Cardiac muscle cell (in vitro differentiated cells and primary cell): ENCODE measurements at regions not wholly inside any gene's neighbourhood (a gene's known extent, or its start where the extent isn't known, plus 50 kb on each side); places are given as distances from the start of the nearest gene placed in this dataset.

Experiments used
- DNase-seq, 2 donors: peaks; one replicate each; pipeline versions ENCODE4 v3.0.0 to v3.0.0-alpha.2; 2010 to 2017; ENCODE audit warnings: low read depth in 1 of 2, low spot score in 1 of 2
- H3K27ac ChIP-seq: fragments of 200-600 bp; sonication (generic); 2 replicates; pipeline ENCODE4 v1.5.1; 2016
- H3K27me3 ChIP-seq: fragments of 200-600 bp; sonication (generic); 2 replicates; pipeline ENCODE4 v1.6.0; 2016; ENCODE audit warnings: control low read depth
- H3K36me3 ChIP-seq: fragments of 200-600 bp; sonication (generic); 2 replicates; pipeline ENCODE4 v1.5.1; 2016; ENCODE audit warnings: control low read depth
- H3K4me1 ChIP-seq: fragments of 200-600 bp; sonication (generic); 2 replicates; pipeline ENCODE4 v1.8.1; 2017; ENCODE audit warnings: low read depth, mild to moderate bottlenecking, mixed run types
- H3K4me3 ChIP-seq: fragments of 200-600 bp; sonication (generic); 2 replicates; pipeline ENCODE4 v1.5.1; 2016; ENCODE audit warnings: mild to moderate bottlenecking
- H3K9me3 ChIP-seq: fragments of 200-600 bp; sonication (generic); 2 replicates; pipeline ENCODE4 v1.5.1; 2017; ENCODE audit warnings: low read depth, mild to moderate bottlenecking, control low read depth
- TF ChIP-seq, protein P1 (sequence below): IDR thresholded peaks from 2 replicates; pipeline ENCODE4 v1.5.1; 2012; ENCODE audit warnings: low read depth, mild to moderate bottlenecking, low read length

DNA sequence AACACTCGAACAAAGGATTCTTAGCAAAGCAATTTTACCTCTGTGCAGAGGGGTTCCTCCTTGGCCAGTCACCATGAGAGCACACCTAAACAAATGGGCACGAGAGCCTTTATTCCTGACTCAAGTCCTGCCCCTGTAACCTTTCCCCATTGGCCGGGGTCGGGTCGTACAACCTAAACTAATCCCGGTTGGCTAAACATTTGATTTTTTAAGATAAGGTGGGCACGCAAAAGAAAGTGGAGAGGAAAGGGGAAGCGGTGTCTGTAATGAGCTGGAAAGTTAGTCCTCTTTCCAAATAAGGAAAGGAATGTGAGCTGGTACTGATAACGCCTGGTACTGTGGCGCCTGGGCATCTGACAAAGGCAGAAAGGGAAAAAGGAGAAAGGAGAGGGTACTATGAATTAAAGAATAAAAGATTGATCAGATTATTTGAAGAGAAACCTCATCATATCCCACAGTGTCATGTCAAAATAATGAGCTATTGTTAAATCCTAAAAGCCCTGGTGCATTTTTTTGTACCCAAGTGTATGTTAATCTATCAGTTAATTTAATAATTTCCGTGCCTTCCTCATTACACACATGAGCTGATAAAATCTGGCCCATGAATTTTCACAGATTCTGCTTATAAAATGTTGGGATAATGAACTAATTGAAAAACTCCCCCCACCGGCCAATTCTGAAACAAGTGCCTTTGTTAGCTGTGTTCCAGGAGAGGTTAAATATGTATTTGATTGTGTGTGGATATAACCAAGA, 335.7 kb downstream of the RFC3 start:
- Histone ChIP-seq H3K36me3 (no peaks in the 10 kb centered on the region), H3K4me3 (no peak overlapping the region), H3K9me3 (no peaks in the 10 kb centered on the region), H3K27ac (peak overlapping the region; percentile 75), H3K4me1 (no peaks in the 10 kb centered on the region), H3K27me3 (no peaks in the 10 kb centered on the region)
- TF ChIP-seq, protein P1, sequence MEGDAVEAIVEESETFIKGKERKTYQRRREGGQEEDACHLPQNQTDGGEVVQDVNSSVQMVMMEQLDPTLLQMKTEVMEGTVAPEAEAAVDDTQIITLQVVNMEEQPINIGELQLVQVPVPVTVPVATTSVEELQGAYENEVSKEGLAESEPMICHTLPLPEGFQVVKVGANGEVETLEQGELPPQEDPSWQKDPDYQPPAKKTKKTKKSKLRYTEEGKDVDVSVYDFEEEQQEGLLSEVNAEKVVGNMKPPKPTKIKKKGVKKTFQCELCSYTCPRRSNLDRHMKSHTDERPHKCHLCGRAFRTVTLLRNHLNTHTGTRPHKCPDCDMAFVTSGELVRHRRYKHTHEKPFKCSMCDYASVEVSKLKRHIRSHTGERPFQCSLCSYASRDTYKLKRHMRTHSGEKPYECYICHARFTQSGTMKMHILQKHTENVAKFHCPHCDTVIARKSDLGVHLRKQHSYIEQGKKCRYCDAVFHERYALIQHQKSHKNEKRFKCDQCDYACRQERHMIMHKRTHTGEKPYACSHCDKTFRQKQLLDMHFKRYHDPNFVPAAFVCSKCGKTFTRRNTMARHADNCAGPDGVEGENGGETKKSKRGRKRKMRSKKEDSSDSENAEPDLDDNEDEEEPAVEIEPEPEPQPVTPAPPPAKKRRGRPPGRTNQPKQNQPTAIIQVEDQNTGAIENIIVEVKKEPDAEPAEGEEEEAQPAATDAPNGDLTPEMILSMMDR, result no peak
- peak; percentile 30 to 44 for DNase-seq

DNA sequence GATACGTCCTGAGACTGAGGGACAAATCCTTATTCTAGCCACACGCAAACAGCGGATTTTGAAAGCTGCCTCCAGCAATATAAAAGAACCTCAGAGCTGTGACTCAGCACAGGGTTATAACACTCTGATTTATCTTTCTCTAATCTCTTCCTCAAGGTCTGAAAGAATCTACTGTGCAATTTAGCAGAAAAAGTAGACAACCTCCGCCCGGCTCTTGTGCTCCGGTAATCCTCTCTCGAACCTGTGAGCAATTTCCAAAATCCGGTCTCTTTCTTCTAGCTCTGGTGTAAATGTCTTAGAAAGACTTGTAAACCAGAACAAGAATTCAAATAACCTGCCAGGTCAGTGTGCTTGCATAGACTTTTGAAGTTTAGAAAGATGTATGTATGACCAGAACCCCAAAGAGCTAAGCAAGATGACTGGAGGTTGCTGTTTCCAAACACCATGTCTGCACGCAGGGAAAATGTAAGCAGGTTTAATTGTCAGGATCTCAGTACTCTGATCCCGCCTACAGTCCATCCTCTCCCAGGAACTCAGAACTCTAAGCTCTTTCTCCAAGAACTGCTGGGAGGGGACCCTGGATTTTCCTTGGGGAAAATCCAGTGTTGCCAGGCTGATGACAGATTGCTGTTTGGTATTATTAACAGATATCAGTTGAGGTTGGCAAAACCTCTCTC, 338.1 kb downstream of the RFC3 start:
- Histone ChIP-seq H3K4me3 (no peak overlapping the region), H3K36me3 (no peaks in the 10 kb centered on the region), H3K27me3 (no peaks in the 10 kb centered on the region), H3K9me3 (no peaks in the 10 kb centered on the region), H3K27ac (no peak overlapping the region), H3K4me1 (no peaks in the 10 kb centered on the region)
- TF ChIP-seq, protein P1, result no peak
- DNase-seq, result peak in 1 of 2 donors; percentile 48

DNA sequence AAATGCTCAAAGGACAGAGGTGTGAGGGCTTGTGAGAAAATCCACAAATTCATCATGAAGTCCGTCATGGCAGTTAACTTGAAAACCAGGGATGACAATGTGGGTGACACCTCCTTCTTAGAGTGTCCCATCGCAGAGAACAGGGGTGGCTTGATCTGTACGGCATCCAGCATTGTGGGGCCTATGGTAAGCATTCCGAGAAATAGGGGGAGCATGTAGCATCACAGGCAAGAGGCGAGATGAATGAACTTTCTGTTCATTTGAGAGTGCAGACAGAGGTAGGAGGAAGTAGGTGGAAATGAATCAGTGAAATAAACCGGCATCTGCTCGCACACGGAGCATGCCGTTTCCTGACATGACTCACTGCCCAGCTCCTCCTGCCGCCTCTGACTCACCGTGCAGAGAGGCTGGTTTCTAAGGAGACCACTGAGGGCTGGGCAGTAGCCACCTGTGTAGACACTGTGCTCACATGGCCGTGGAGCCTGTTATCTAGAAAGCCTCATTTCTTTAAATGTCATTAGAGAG, 339.0 kb downstream of the RFC3 start:
- H3K27me3 ChIP-seq, result no peaks in the 10 kb centered on the region
- TF ChIP-seq, protein P1, result no peak
- no peak overlapping the region for H3K27ac ChIP-seq
- DNase-seq, result peak in 1 of 2 donors; percentile 94
- H3K4me1 ChIP-seq, result peaks cover under 1% of the 10 kb centered on the region
- no peaks in the 10 kb centered on the region for H3K9me3 ChIP-seq
- no peaks in the 10 kb centered on the region for H3K36me3 ChIP-seq
- H3K4me3 ChIP-seq, result no peak overlapping the region

DNA sequence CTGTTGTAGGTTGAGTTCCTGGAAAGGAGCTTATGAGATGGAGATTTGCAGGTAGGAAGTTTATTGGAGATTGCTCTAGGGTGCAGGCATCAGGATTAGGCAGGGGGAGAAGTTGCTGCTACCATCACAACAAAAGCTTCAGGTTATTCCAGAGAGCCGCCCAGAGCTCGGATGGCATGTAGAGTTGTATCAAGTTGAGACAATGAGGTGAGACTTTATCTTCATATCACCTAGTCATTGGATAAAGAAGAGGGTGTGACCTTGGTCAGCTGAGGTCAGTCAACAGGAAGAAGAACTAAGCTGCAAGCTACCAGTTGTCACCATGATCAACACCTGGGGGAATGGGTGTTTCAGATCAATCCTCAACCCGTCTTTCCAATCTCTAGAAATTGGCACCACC, 342.0 kb downstream of the RFC3 start:
- H3K9me3 ChIP-seq, result no peaks in the 10 kb centered on the region
- H3K27ac ChIP-seq, result no peak overlapping the region
- no peak overlapping the region for H3K4me3 ChIP-seq
- H3K4me1 ChIP-seq, result peaks cover 8% of the 10 kb centered on the region
- H3K36me3 ChIP-seq, result no peaks in the 10 kb centered on the region
- H3K27me3 ChIP-seq, result no peaks in the 10 kb centered on the region
- TF ChIP-seq, protein P1, result no peak
- no peak for DNase-seq

DNA sequence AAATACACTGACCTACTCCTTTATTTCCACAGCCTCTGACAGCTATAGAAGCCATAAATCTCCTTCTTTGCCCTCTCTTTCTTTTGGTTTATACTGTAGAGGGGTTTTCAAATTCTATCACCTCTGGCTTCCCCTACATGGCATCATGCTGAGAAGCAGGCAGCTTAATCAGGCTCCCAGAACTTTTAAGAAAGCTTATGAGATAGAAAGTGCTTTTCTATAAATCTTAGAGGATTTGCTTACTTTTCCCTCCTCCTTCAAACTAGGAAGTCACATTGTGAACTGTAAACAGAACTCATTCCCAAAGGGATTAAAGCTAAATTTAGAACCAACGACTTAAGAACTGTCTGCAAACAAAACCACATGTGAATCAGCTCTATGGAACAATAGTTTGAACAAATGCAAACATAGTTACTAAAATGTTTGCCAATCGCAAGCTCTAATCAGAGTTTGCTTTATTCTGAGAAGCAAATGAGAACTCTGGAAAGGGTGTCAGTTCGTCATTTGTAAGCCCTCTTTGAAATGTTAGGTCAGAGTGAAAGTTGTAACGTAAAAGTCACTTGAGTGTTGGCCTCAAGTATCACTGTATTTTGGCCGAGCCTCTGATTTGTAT, 344.1 kb downstream of the RFC3 start:
- DNase-seq, result peak; percentile 6 to 77

More for the DNA sequence above, 344.1 kb downstream of the RFC3 start:
- peak overlapping the region; percentile 5 for H3K27ac ChIP-seq
- no peaks in the 10 kb centered on the region for H3K9me3 ChIP-seq
- peaks cover 8% of the 10 kb centered on the region for H3K4me1 ChIP-seq
- no peak overlapping the region for H3K4me3 ChIP-seq
- H3K27me3 ChIP-seq, result no peaks in the 10 kb centered on the region
- TF ChIP-seq, protein P1, result no peak
- H3K36me3 ChIP-seq, result no peaks in the 10 kb centered on the region
